Heart left ventricle (tissue), 16 donors: ENCODE measurements at regions not wholly inside any gene's neighbourhood (a gene's known extent, or its start where the extent isn't known, plus 50 kb on each side); places are given as distances from the start of the nearest gene placed in this dataset.

Source experiments
- ATAC-seq, 4 donors: fragments of 200-7000 bp; cut with Tn5 transposase; one replicate each; pipeline ENCODE4 v1.9.1; 2020 to 2022; ENCODE audit warnings: moderate library complexity in 4 of 4, mild to moderate bottlenecking in 3 of 4, moderate number of reproducible peaks in 1 of 4
- DNase-seq, 5 donors: peaks; one replicate each; pipeline ENCODE4 v3.0.0-alpha.2; 2020
- H3K27ac ChIP-seq, 12 donors: fragments of 200-600 bp; sonication (generic) in 4 of 12; one replicate each; pipeline versions ENCODE4 v1.5.0 to v1.8.0; 2016 to 2022; ENCODE audit warnings: mild to moderate bottlenecking in 2 of 12
- H3K27me3 ChIP-seq, 9 donors: fragments of 200-600 bp; sonication (generic) in 2 of 9; one replicate each; pipeline versions ENCODE4 v1.5.1 to v1.8.0; 2016 to 2022; ENCODE audit warnings: mild to moderate bottlenecking in 3 of 9
- H3K36me3 ChIP-seq, 9 donors: fragments of 200-600 bp; sonication (generic) in 2 of 9; one replicate each; pipeline versions ENCODE4 v1.5.0 to v1.8.0; 2018 to 2022; ENCODE audit warnings: mild to moderate bottlenecking in 2 of 9
- H3K4me1 ChIP-seq, 12 donors: fragments of 200-600 bp; sonication (generic) in 4 of 12; one replicate each; pipeline versions ENCODE4 v1.5.0 to v1.8.0; 2016 to 2022; ENCODE audit warnings: mild to moderate bottlenecking in 3 of 12
- H3K4me3 ChIP-seq, 12 donors: fragments of 200-600 bp; sonication (generic) in 4 of 12; one replicate each; pipeline versions ENCODE4 v1.5.0 to v1.8.0; 2017 to 2022; ENCODE audit warnings: mild to moderate bottlenecking in 9 of 12, moderate library complexity in 4 of 12
- H3K9me3 ChIP-seq, 12 donors: fragments of 200-600 bp; sonication (generic) in 4 of 12; one replicate each; pipeline versions ENCODE4 v1.5.0 to v1.8.0; 2016 to 2022; ENCODE audit warnings: mild to moderate bottlenecking in 1 of 12
- CTCF ChIP-seq, 12 donors: fragments of 200-600 bp; sonication (generic) in 4 of 12; IDR thresholded peaks; one replicate each; pipeline versions ENCODE4 v1.5.0 to v1.8.0; 2018 to 2022; ENCODE audit warnings: antibody characterized with exemption in 12 of 12, mild to moderate bottlenecking in 5 of 12
- POLR2A ChIP-seq, 2 donors: fragments of 450-650 bp; IDR thresholded peaks; one replicate each; pipeline ENCODE4 v1.6.1; 2017; ENCODE audit warnings: antibody characterized with exemption in 2 of 2, mild to moderate bottlenecking in 2 of 2, moderate library complexity in 2 of 2
- WGBS, 4 donors: extraction: QIAGEN DNeasy Blood & Tissue Kit in 2 of 4; methylation state at CpG; one replicate each; pipeline versions ENCODE4 v1.1.5 to v1.1.7; 2013 to 2018; 5-methylcytosine and 5-hydroxymethylcytosine counted together
- intact Hi-C, 10 donors: fragments of 100-400 bp; cut with DNase I; formaldehyde crosslinking; loops; one replicate each; pipeline versions ENCODE4 v1.11.1 to v1.14.2; 2022
- donor health status: ischemic (EF 13 %, LVEDD 7.1; RV severe dilation, severe dysfunction).
- donor health status: healthy with polysubstance abuse.
- donor health status: DM: no; HTN: yes; CAD: no.
- donor health status: DM: no; HTN: no; CAD: no.
- donor health status: ischemic (EF 25% LVEDD 6.9; RV normal size, moderate dysfunction).
- donor health status: ischemic (EF 25% LVEDD 5.7; RV mildly dilated, moderate dysfunction).
- donor health status: healthy.
- donor health status: DM: yes; HTN: yes; CAD: no.
- donor health status: ischemic (EF 35%, LVEDD 5.7; RV mildly dilated, moderate dysfunction).
- donor health status: nonischemic (EF 11% LVEDD 7.7; RV severe dilation, severe dysfunction).
- donor health status: DM: yes; HTN: yes; CAD: no.
- donor health status: PGD.
- donor health status: ischemic (EF 29% LVEDD 5.4; RV normal size, mild dysfunction).
- donor health status: nonischemic (EF 23%, LVEDD 6.1; RV moderate dilation, normal function).

DNA sequence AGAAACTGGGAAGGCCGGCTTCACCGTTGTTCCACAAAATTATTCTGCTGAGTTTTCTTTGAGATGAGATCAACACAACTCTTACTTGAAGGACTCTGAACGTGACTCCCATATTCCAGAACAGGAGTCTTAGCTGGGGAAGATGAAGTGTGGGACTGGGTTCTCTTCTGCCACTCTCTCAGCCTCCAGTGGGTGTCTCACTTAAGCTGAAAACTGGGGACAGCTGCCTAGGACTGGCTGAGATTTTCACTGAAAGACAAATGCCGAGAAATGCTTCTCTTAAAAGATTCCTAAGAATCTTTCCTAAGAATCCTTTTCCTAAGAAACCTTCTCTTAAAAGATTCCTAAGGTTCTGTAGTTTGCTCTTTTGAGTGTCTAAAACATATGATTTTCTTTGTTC lies 156.6 kb upstream of the LHCGR start:
- WGBS, 4 donors: 55 to 70% (median 64%) methylated on average over 4 of the region's 4 CpGs
- no peak for ATAC-seq
- intact Hi-C loops: no loop called here

GRCh38 chr2:48910961-48911360 lies 155.4 kb upstream of the LHCGR start:
- Histone ChIP-seq H3K9me3 (no peaks in the 10 kb centered on the region), H3K27me3 (no peaks in the 10 kb centered on the region), H3K27ac (no peak overlapping the region), H3K4me3 (no peak overlapping the region), H3K4me1 (peaks cover 0 to 5% (median 0%) of the 10 kb centered on the region in 12 donors), H3K36me3 (no peaks in the 10 kb centered on the region)
- TF ChIP-seq CTCF (IDR thresholded peaks at IDR 0.05): no peak
- no peak for TF ChIP-seq POLR2A (IDR thresholded peaks at IDR 0.05)
- no peak for ATAC-seq
- DNase-seq: no peak
- intact Hi-C loops: no loop called here

More for the DNA sequence above, 156.6 kb upstream of the LHCGR start:
- Histone ChIP-seq H3K4me1 (no peaks in the 10 kb centered on the region), H3K4me3 (no peak overlapping the region), H3K27me3 (no peaks in the 10 kb centered on the region), H3K9me3 (no peaks in the 10 kb centered on the region), H3K27ac (no peak overlapping the region), H3K36me3 (no peaks in the 10 kb centered on the region)
- TF ChIP-seq POLR2A (IDR thresholded peaks at IDR 0.05) (no peak), CTCF (IDR thresholded peaks at IDR 0.05) (peak in 2 of 12 donors; percentile 6 to 22)
- no peak for DNase-seq

DNA sequence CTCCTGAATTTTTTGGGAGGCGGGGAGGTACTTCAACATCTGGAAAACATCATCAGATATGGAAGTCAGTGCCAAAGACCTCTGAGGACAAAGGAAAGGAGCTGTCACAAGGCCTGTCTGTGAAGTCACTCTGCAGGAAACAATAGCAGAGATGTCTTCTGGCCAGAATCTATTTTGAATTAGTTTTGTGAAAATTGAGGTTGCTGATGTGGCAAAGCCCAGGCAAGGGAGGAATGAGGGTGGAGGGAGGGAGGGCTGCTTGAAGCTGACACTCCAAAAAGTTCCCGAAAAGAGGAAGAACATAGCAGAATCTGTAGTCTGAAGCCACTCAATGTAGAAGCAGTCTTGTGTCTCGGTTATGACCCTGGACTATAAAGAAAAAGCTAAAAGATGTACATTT lies 151.1 kb upstream of the LHCGR start:
- peak in 2 of 5 donors; percentile 18 to 29 for DNase-seq
- H3K36me3 ChIP-seq: no peaks in the 10 kb centered on the region
- TF ChIP-seq CTCF (IDR thresholded peaks at IDR 0.05) (no peak), POLR2A (IDR thresholded peaks at IDR 0.05) (no peak)
- no peak overlapping the region for H3K4me3 ChIP-seq
- no peaks in the 10 kb centered on the region for H3K9me3 ChIP-seq
- 47 to 58% (median 51%) methylated on average over 3 of the region's 3 CpGs for WGBS, 4 donors
- intact Hi-C loops: loop anchor here in 1 of 10 donors (10.0 kb wide), 1 partner anchor 302 kb away; no protein-coding TSS in a partner anchor
- no peaks in the 10 kb centered on the region for H3K27me3 ChIP-seq
- no peak overlapping the region for H3K27ac ChIP-seq
- ATAC-seq: peak; percentile 49 to 58 (median 50)
- peaks cover 0 to 5% (median 0%) of the 10 kb centered on the region in 12 donors for H3K4me1 ChIP-seq

- TF ChIP-seq CTCF (IDR thresholded peaks at IDR 0.05) (no peak), POLR2A (IDR thresholded peaks at IDR 0.05) (no peak)
- peak in 2 of 5 donors; percentile 15 to 31 for DNase-seq
- Histone ChIP-seq H3K9me3 (no peaks in the 10 kb centered on the region), H3K4me3 (no peak overlapping the region), H3K27me3 (no peaks in the 10 kb centered on the region), H3K4me1 (peaks cover 0 to 5% (median 0%) of the 10 kb centered on the region in 12 donors), H3K27ac (no peak overlapping the region), H3K36me3 (no peaks in the 10 kb centered on the region)
- intact Hi-C loops: loop anchor here in 1 of 10 donors (10.0 kb wide), 1 partner anchor 301 kb away; no protein-coding TSS in a partner anchor
- no peak for ATAC-seq
- 86 to 93% (median 91%) methylated on average over 10 of the region's 10 CpGs for WGBS, 4 donors
These were observed 150.2 kb upstream of the LHCGR start for GRCh38 chr2:48905696-48906095.
